ENCODE measurements at regions not wholly inside any gene's neighbourhood (a gene's known extent, or its start where the extent isn't known, plus 50 kb on each side); places are given as distances from the start of the nearest gene placed in this dataset.

DNA sequence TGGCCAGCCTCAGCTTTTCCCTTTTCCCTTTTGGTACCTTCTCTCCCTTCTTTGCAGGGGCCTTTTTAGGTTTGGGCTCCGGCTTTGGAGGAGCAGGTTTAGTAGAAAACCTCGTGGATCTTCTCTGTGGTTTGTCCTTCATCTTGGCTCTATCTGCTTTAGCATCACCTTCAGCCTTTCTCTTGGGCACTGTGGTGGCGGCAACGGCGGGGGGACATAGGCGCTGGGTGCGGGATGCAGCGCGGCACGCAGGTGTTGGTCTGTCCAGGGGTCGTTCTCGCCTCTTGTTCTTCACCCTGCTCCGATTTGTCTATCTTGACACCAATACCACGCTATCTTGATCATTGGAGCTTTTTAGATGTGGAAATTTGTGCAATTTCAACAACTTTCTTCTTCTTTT lies 64.5 kb upstream of the SMAD3 start:
- TF ChIP-seq POLR2AphosphoS5 (IDR thresholded peaks at IDR 0.05) (no peak), POLR2A (IDR thresholded peaks at IDR 0.05) (no peak)
- TF ChIP-seq, protein P1, sequence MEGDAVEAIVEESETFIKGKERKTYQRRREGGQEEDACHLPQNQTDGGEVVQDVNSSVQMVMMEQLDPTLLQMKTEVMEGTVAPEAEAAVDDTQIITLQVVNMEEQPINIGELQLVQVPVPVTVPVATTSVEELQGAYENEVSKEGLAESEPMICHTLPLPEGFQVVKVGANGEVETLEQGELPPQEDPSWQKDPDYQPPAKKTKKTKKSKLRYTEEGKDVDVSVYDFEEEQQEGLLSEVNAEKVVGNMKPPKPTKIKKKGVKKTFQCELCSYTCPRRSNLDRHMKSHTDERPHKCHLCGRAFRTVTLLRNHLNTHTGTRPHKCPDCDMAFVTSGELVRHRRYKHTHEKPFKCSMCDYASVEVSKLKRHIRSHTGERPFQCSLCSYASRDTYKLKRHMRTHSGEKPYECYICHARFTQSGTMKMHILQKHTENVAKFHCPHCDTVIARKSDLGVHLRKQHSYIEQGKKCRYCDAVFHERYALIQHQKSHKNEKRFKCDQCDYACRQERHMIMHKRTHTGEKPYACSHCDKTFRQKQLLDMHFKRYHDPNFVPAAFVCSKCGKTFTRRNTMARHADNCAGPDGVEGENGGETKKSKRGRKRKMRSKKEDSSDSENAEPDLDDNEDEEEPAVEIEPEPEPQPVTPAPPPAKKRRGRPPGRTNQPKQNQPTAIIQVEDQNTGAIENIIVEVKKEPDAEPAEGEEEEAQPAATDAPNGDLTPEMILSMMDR (IDR thresholded peaks at IDR 0.05 in 8 of 11, conservative IDR thresholded peaks at IDR 0.05 in 3 of 11) = no peak
- no peak overlapping the region for H3K4me3 ChIP-seq
- H3K36me3 ChIP-seq = no peaks in the 10 kb centered on the region
- H3K27ac ChIP-seq = no peak overlapping the region
- H3K4me1 ChIP-seq = peaks cover 0 to 11% (median 3%) of the 10 kb centered on the region in 6 donors
- H3K9me3 ChIP-seq = peaks cover 0 to 12% (median 0%) of the 10 kb centered on the region in 8 donors
- intact Hi-C loops (cut with DNase I; ENCODE audit: low total_unique reads) = no loop called here
- no peaks in the 10 kb centered on the region for H3K27me3 ChIP-seq (replicated peaks in 1 of 7)
- DNase-seq = no peak
- 90 to 98% (median 93%) methylated on average over 14 of the region's 14 CpGs for WGBS, 5 donors

DNA sequence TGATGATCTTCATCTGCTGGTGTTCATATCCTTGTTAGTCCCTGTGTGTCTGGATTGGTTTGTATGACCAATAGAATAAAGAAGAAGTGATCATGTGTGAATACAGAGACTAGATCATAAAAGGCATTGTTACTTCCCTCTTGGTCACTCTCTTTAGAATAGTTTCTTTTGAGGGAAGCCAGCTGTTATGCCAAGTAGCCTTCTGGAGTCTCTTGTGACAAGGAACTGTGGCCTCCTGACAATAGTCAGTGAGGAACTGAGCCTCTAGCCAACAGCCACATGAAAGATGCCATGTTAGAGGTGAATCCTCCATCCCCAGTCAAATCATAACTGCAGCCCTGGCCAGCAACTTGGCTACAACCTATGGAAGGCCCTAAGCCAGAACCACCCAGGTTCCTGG lies 63.0 kb upstream of the SMAD3 start:
- Histone ChIP-seq H3K27ac (no peak overlapping the region), H3K4me3 (no peak overlapping the region), H3K36me3 (no peaks in the 10 kb centered on the region), H3K27me3 (replicated peaks in 1 of 7) (no peaks in the 10 kb centered on the region), H3K9me3 (peaks cover 0 to 12% (median 0%) of the 10 kb centered on the region in 8 donors), H3K4me1 (peaks cover 0 to 11% (median 3%) of the 10 kb centered on the region in 6 donors)
- TF ChIP-seq POLR2A (IDR thresholded peaks at IDR 0.05) (no peak), POLR2AphosphoS5 (IDR thresholded peaks at IDR 0.05) (no peak)
- TF ChIP-seq, protein P1 (IDR thresholded peaks at IDR 0.05 in 8 of 11, conservative IDR thresholded peaks at IDR 0.05 in 3 of 11) = no peak
- intact Hi-C loops (cut with DNase I; ENCODE audit: low total_unique reads) = no loop called here
- DNase-seq = no peak

DNA sequence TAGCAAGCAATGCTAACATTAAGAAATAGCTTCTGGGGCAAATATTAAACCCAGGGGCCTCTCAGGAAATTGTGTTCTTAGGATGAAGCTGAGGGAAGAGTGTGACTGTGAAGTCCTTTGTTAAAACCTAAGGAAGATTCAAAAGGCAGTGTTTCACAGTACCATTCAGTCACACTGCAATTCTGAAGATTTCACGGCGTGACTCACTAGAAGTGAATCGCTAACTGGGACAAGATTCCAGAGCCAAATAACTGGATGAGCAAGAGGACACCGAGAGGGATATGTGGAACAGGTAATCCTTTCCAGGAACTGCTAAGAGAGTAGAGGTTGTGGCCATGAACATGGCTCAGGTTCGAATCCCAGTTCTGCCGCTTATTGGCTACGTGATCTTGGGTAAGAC lies 61.8 kb upstream of the SMAD3 start:
- no peak for DNase-seq
- TF ChIP-seq POLR2A (IDR thresholded peaks at IDR 0.05) (no peak), POLR2AphosphoS5 (IDR thresholded peaks at IDR 0.05) (no peak)
- TF ChIP-seq, protein P1 (IDR thresholded peaks at IDR 0.05 in 8 of 11, conservative IDR thresholded peaks at IDR 0.05 in 3 of 11) = no peak
- 94 to 99% (median 97%) methylated on average over 7 of the region's 7 CpGs for WGBS, 5 donors
- peaks cover 0 to 11% (median 3%) of the 10 kb centered on the region in 6 donors for H3K4me1 ChIP-seq
- H3K9me3 ChIP-seq = peaks cover 0 to 6% (median 0%) of the 10 kb centered on the region in 8 donors
- no peaks in the 10 kb centered on the region for H3K27me3 ChIP-seq (replicated peaks in 1 of 7)
- H3K36me3 ChIP-seq = no peaks in the 10 kb centered on the region
- H3K4me3 ChIP-seq = no peak overlapping the region
- intact Hi-C loops (cut with DNase I; ENCODE audit: low total_unique reads) = no loop called here
- no peak overlapping the region for H3K27ac ChIP-seq

DNA sequence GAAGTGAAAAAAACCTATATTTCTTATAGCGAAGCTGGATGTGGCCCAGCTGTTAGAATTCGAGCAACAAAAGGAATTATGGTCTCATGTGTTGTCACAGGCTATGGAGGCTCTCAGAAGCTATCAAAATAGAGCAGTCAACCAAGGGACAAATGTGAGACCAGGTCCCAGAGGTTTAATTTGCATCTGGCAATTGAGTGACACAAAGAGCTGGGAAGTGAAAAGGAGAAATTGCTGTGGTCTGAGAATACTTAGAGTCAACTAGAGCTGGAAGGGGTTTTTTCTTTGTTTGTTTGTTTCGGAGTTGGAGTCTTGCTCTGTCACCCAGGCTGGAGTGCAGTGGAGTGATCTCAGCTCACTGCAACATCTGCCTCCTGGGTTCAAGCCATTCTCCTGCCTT lies 61.3 kb upstream of the SMAD3 start:
- DNase-seq = no peak
- Histone ChIP-seq H3K4me1 (peaks cover 0 to 11% (median 3%) of the 10 kb centered on the region in 6 donors), H3K27me3 (replicated peaks in 1 of 7) (no peaks in the 10 kb centered on the region), H3K4me3 (no peak overlapping the region), H3K27ac (no peak overlapping the region), H3K9me3 (peaks cover 0 to 2% (median 0%) of the 10 kb centered on the region in 8 donors), H3K36me3 (no peaks in the 10 kb centered on the region)
- 67 to 82% (median 82%) methylated on average over 3 of the region's 3 CpGs for WGBS, 5 donors
- no peak for TF ChIP-seq POLR2AphosphoS5 (IDR thresholded peaks at IDR 0.05)
- intact Hi-C loops (cut with DNase I; ENCODE audit: low total_unique reads) = no loop called here

Data from spleen (tissue), 11 donors.